Vagina (tissue), 2 donors: ENCODE measurements at regions not wholly inside any gene's neighbourhood (a gene's known extent, or its start where the extent isn't known, plus 50 kb on each side); places are given as distances from the start of the nearest gene placed in this dataset.

Experiments used
- DNase-seq, 2 donors: peaks; one replicate each; pipeline ENCODE4 v3.0.0-alpha.2; 2017; ENCODE audit errors: extremely low spot score in 2 of 2
- H3K27ac ChIP-seq: fragments of 200-600 bp; sonication (generic); one replicate; pipeline ENCODE4 v1.5.1; 2019
- H3K27me3 ChIP-seq: fragments of 200-600 bp; sonication (generic); one replicate; pipeline ENCODE4 v1.5.1; 2019
- H3K36me3 ChIP-seq, 2 donors: fragments of 200-600 bp; sonication (generic); one replicate each; pipeline ENCODE4 v1.5.1; 2017 to 2019
- H3K4me1 ChIP-seq: fragments of 200-600 bp; sonication (generic); one replicate; pipeline ENCODE4 v1.5.1; 2019
- H3K4me3 ChIP-seq, 2 donors: fragments of 200-600 bp; sonication (generic); 1 replicate in 1 of 2; 2 replicates in 1 of 2; pipeline ENCODE4 v1.5.1; 2016 to 2019
- H3K9me3 ChIP-seq: fragments of 200-600 bp; sonication (generic); one replicate; pipeline ENCODE4 v1.5.1; 2019
- CTCF ChIP-seq, 3 experiments: fragments of 450-650 bp in 2 of 3; fragments of 200-600 bp in 1 of 3; sonication (generic) in 1 of 3; IDR thresholded peaks; one replicate each; pipeline ENCODE4 v1.5.1; 2017 to 2019; ENCODE audit warnings: antibody characterized with exemption in 3 of 3, mild to moderate bottlenecking in 2 of 3, moderate library complexity in 2 of 3
- POLR2A ChIP-seq, 2 donors: fragments of 450-650 bp; IDR thresholded peaks; one replicate each; pipeline ENCODE4 v1.6.1; 2017; ENCODE audit warnings: antibody characterized with exemption in 2 of 2, mild to moderate bottlenecking in 2 of 2, moderate library complexity in 2 of 2
- POLR2AphosphoS5 ChIP-seq, 2 donors: sonication (generic); formaldehyde crosslinking; IDR thresholded peaks; one replicate each; pipeline ENCODE4 v1.9.0; 2017; ENCODE audit warnings: antibody characterized with exemption in 2 of 2, mild to moderate bottlenecking in 2 of 2, low read depth in 1 of 2; ENCODE audit not compliant: insufficient read depth in 1 of 2
- intact Hi-C: fragments of 100-400 bp; cut with DNase I; formaldehyde crosslinking; loops from one replicate; pipeline ENCODE4 v1.15.1; 2023

DNA sequence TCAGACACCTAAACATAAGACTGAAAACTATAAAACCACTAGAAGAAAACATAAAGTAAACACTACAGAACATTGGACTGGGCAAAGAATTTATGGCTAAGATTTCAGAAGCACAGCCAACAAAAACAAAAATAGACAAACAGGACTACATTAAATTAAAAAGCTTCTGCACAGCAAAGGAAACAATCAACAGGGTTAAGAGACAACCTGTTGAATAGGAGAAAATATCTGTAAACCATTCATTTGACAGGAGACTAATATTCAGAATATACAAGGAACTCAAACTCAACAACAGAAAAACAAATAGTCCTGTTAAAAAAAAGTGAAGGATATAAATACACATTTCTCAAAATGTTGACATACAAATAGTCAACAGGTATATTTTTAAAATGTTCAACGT is 106.7 kb upstream of the FANCL start:
- no peaks in the 10 kb centered on the region for H3K36me3 ChIP-seq
- intact Hi-C loops, result no loop called here
- TF ChIP-seq CTCF (IDR thresholded peaks at IDR 0.05), result no peak
- TF ChIP-seq POLR2A (IDR thresholded peaks at IDR 0.05), result no peak
- no peak for TF ChIP-seq POLR2AphosphoS5 (IDR thresholded peaks at IDR 0.05; ENCODE audit: insufficient read depth in 1 of 2, low read depth in 1 of 2)

GRCh38 chr2:58341047-58341446 is 99.9 kb upstream of the FANCL start:
- H3K36me3 ChIP-seq, result no peaks in the 10 kb centered on the region
- H3K4me1 ChIP-seq, result no peaks in the 10 kb centered on the region
- intact Hi-C loops, result no loop called here
- H3K27me3 ChIP-seq, result no peaks in the 10 kb centered on the region
- no peak overlapping the region for H3K4me3 ChIP-seq
- no peak overlapping the region for H3K27ac ChIP-seq
- no peaks in the 10 kb centered on the region for H3K9me3 ChIP-seq
- no peak for TF ChIP-seq CTCF (IDR thresholded peaks at IDR 0.05)
- DNase-seq, result no peak

More for the DNA sequence above, 106.7 kb upstream of the FANCL start:
- H3K27me3 ChIP-seq, result no peaks in the 10 kb centered on the region
- H3K27ac ChIP-seq, result no peak overlapping the region
- no peak overlapping the region for H3K4me3 ChIP-seq
- no peaks in the 10 kb centered on the region for H3K4me1 ChIP-seq
- H3K9me3 ChIP-seq, result no peaks in the 10 kb centered on the region
- DNase-seq, result no peak

DNA sequence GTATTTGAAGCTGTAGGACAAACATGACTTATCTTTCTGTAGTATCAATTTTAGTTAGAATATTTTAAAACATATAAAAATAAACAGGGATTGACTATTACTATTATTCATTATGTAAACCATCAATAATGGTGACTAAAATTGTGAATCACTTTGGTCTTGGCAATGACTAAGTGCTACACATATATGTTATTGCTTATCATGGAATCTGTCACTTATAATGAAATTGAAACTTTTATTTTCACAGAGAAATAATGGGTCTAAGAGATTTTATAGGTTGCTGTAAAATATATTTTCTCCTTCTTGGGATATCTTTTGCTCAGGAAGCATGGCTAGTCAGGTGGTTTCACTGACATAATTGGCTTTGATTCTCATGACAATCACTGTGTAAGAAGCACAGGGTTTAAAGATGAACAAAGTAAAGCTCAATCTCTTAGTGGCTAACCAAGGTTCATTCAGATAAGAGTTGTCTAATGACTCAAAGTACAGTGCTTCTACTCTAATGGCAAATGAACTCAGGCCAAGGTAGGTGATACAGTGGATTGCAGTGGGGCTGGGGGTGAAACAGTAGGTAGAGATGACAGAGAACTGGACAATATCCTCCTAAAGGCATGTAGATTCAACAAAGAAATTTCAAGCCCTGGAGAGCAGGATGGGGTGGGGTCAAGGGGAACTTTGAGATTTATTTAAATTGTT is 98.6 kb upstream of the FANCL start:
- H3K4me1 ChIP-seq, result no peaks in the 10 kb centered on the region
- no peak for TF ChIP-seq CTCF (IDR thresholded peaks at IDR 0.05)
- TF ChIP-seq POLR2A (IDR thresholded peaks at IDR 0.05), result no peak
- TF ChIP-seq POLR2AphosphoS5 (IDR thresholded peaks at IDR 0.05; ENCODE audit: insufficient read depth in 1 of 2, low read depth in 1 of 2), result no peak
- H3K36me3 ChIP-seq, result no peaks in the 10 kb centered on the region
- no peaks in the 10 kb centered on the region for H3K9me3 ChIP-seq
- intact Hi-C loops, result no loop called here
- H3K27ac ChIP-seq, result no peak overlapping the region
- H3K27me3 ChIP-seq, result no peaks in the 10 kb centered on the region
- no peak overlapping the region for H3K4me3 ChIP-seq
- no peak for DNase-seq

GRCh38 chr2:58336416-58336815 is 95.3 kb upstream of the FANCL start:
- intact Hi-C loops, result no loop called here
- no peaks in the 10 kb centered on the region for H3K27me3 ChIP-seq

More at GRCh38 chr2:58336416-58336815, 95.3 kb upstream of the FANCL start:
- DNase-seq, result no peak
- H3K36me3 ChIP-seq, result no peaks in the 10 kb centered on the region
- H3K4me3 ChIP-seq, result no peak overlapping the region
- no peak overlapping the region for H3K27ac ChIP-seq
- no peaks in the 10 kb centered on the region for H3K9me3 ChIP-seq
- TF ChIP-seq POLR2AphosphoS5 (IDR thresholded peaks at IDR 0.05; ENCODE audit: insufficient read depth in 1 of 2, low read depth in 1 of 2) (no peak), POLR2A (IDR thresholded peaks at IDR 0.05) (no peak), CTCF (IDR thresholded peaks at IDR 0.05) (no peak)
- no peaks in the 10 kb centered on the region for H3K4me1 ChIP-seq
